HG03139 (cell line): ENCODE measurements at regions not wholly inside any gene's neighbourhood (a gene's known extent, or its start where the extent isn't known, plus 50 kb on each side); places are given as distances from the start of the nearest gene placed in this dataset.

Source experiments
- ATAC-seq: cut with Tn5 transposase; IDR thresholded peaks from one replicate; pipeline ENCODE4 v1.9.1; 2021; ENCODE audit not compliant: unreplicated experiment

GRCh38 chr1:208537198-208537597 is 293.0 kb upstream of the PLXNA2 start:
- ATAC-seq = no peak

GRCh38 chr1:208538078-208538477 is 293.9 kb upstream of the PLXNA2 start:
- ATAC-seq = no peak

GRCh38 chr1:208538587-208538986 is 294.4 kb upstream of the PLXNA2 start:
- no peak for ATAC-seq

GRCh38 chr1:208540724-208541123 is 296.5 kb upstream of the PLXNA2 start:
- ATAC-seq = no peak

GRCh38 chr1:208541225-208541855 is 297.2 kb upstream of the PLXNA2 start:
- no peak for ATAC-seq

GRCh38 chr1:208542309-208542708 is 298.1 kb upstream of the PLXNA2 start:
- no peak for ATAC-seq

- no peak for ATAC-seq
These were observed 299.9 kb upstream of the PLXNA2 start for GRCh38 chr1:208544053-208544452.

GRCh38 chr1:208544794-208545193 is 300.6 kb upstream of the PLXNA2 start:
- ATAC-seq = no peak

GRCh38 chr1:208551024-208551423 is 306.8 kb upstream of the PLXNA2 start:
- no peak for ATAC-seq

GRCh38 chr1:208551633-208552320 is 307.6 kb upstream of the PLXNA2 start:
- no peak for ATAC-seq

- no peak for ATAC-seq
These were observed 308.7 kb upstream of the PLXNA2 start for GRCh38 chr1:208552928-208553327.

GRCh38 chr1:208556461-208556860 is 312.3 kb upstream of the PLXNA2 start:
- ATAC-seq = no peak

GRCh38 chr1:208557046-208557722 is 313.0 kb upstream of the PLXNA2 start:
- ATAC-seq = no peak

- ATAC-seq = no peak
These were observed 313.5 kb upstream of the PLXNA2 start for GRCh38 chr1:208557723-208558094.

- ATAC-seq = no peak
These were observed 315.6 kb upstream of the PLXNA2 start for GRCh38 chr1:208559597-208560329.

GRCh38 chr1:208562151-208562960 is 318.2 kb upstream of the PLXNA2 start:
- no peak for ATAC-seq

GRCh38 chr1:208564466-208564865 is 320.3 kb upstream of the PLXNA2 start:
- ATAC-seq = no peak

GRCh38 chr1:208565756-208566440 is 321.7 kb upstream of the PLXNA2 start:
- ATAC-seq = no peak

GRCh38 chr1:208569181-208569580 is 325.0 kb upstream of the PLXNA2 start:
- ATAC-seq = no peak

GRCh38 chr1:208570362-208570761 is 326.2 kb upstream of the PLXNA2 start:
- ATAC-seq = no peak
